CD14-positive monocyte (primary cell): ENCODE measurements at regions not wholly inside any gene's neighbourhood (a gene's known extent, or its start where the extent isn't known, plus 50 kb on each side); places are given as distances from the start of the nearest gene placed in this dataset.

ENCODE experiments used
- DNase-seq, 3 donors: peaks; one replicate each; pipeline ENCODE4 v3.0.0-alpha.2; 2011 to 2022
- H2AFZ ChIP-seq: 2 replicates; pipeline ENCODE4 v1.6.0; 2012; ENCODE audit warnings: mild to moderate bottlenecking, low read depth, low read length, inconsistent platforms; ENCODE audit not compliant: insufficient read depth, poor library complexity, severe bottlenecking
- H3K27ac ChIP-seq, 2 donors: 1 replicate in 1 of 2; 2 replicates in 1 of 2; pipeline ENCODE4 v1.5.1; 2012 to 2013; ENCODE audit warnings: low read length in 2 of 2, control low read depth in 1 of 2, inconsistent platforms in 1 of 2, low read depth in 1 of 2, mild to moderate bottlenecking in 1 of 2
- H3K27me3 ChIP-seq, 2 donors: one replicate each; pipeline versions ENCODE4 v1.6.0 to v1.6.1; 2011 to 2013; ENCODE audit warnings: low read length in 2 of 2; ENCODE audit not compliant: control insufficient read depth in 2 of 2, insufficient read depth in 2 of 2
- H3K36me3 ChIP-seq, 2 donors: replicated peaks in 1 of 2; 1 replicate in 1 of 2; 2 replicates in 1 of 2; pipeline versions ENCODE4 v1.5.1 to v1.6.1; 2012 to 2013; ENCODE audit warnings: low read length in 2 of 2, control low read depth in 1 of 2, inconsistent platforms in 1 of 2, mild to moderate bottlenecking in 1 of 2; ENCODE audit not compliant: insufficient read depth in 2 of 2, control insufficient read depth in 1 of 2
- H3K4me1 ChIP-seq, 2 donors: 1 replicate in 1 of 2; 2 replicates in 1 of 2; pipeline versions ENCODE4 v1.5.1 to v1.6.1; 2012 to 2013; ENCODE audit warnings: low read length in 2 of 2, control low read depth in 1 of 2, inconsistent platforms in 1 of 2, mild to moderate bottlenecking in 1 of 2, moderate library complexity in 1 of 2; ENCODE audit not compliant: insufficient read depth in 2 of 2, control insufficient read depth in 1 of 2
- H3K4me2 ChIP-seq: replicated peaks from 2 replicates; pipeline ENCODE3; 2012; ENCODE audit warnings: low read length, moderate library complexity, mild to moderate bottlenecking; ENCODE audit not compliant: poor library complexity, severe bottlenecking; ENCODE audit errors: extremely low read depth
- H3K4me3 ChIP-seq, 3 experiments: fragments of 200-600 bp in 1 of 3; sonication (generic) in 1 of 3; replicated peaks in 1 of 3; 1 replicate in 2 of 3; 2 replicates in 1 of 3; pipeline ENCODE4 v1.5.1; 2011 to 2013; ENCODE audit warnings: low read length in 3 of 3, mild to moderate bottlenecking in 3 of 3, control low read depth in 2 of 3, low read depth in 2 of 3, inconsistent platforms in 1 of 3, moderate library complexity in 1 of 3
- H3K79me2 ChIP-seq: 2 replicates; pipeline ENCODE4 v1.6.0; 2012; ENCODE audit warnings: mild to moderate bottlenecking, control low read depth, inconsistent platforms, low read length, moderate library complexity; ENCODE audit not compliant: insufficient read depth
- H3K9ac ChIP-seq: 2 replicates; pipeline ENCODE4 v1.6.0; 2017; ENCODE audit warnings: low read length, mild to moderate bottlenecking; ENCODE audit not compliant: insufficient read depth, poor library complexity, severe bottlenecking
- H3K9me3 ChIP-seq, 2 donors: replicated peaks in 1 of 2; 1 replicate in 1 of 2; 2 replicates in 1 of 2; pipeline versions ENCODE4 v1.5.1 to v1.6.1; 2012 to 2013; ENCODE audit warnings: low read length in 2 of 2, control low read depth in 1 of 2; ENCODE audit not compliant: control insufficient read depth in 1 of 2, insufficient read depth in 1 of 2
- H4K20me1 ChIP-seq: 2 replicates; pipeline ENCODE4 v1.6.0; 2012; ENCODE audit warnings: mild to moderate bottlenecking, low read length, control low read depth, moderate library complexity; ENCODE audit not compliant: insufficient read depth
- H3K27ac Mint-ChIP-seq, 7 donors: one replicate each; pipeline ENCODE4 v1.8.0; 2020; ENCODE audit warnings: mild to moderate bottlenecking in 7 of 7, mixed read lengths in 7 of 7, moderate library complexity in 6 of 7, inconsistent platforms in 2 of 7
- H3K27me3 Mint-ChIP-seq, 3 donors: one replicate each; pipeline ENCODE4 v1.8.0; 2021 to 2022; ENCODE audit warnings: low read depth in 3 of 3, mild to moderate bottlenecking in 3 of 3, mixed read lengths in 3 of 3, moderate library complexity in 3 of 3, inconsistent platforms in 1 of 3
- H3K36me3 Mint-ChIP-seq, 2 donors: one replicate each; pipeline ENCODE4 v1.8.0; 2020; ENCODE audit warnings: mixed read lengths in 2 of 2, inconsistent platforms in 1 of 2, mild to moderate bottlenecking in 1 of 2
- H3K4me1 Mint-ChIP-seq: one replicate; pipeline ENCODE4 v1.8.0; 2020; ENCODE audit warnings: mild to moderate bottlenecking, mixed read lengths
- H3K4me3 Mint-ChIP-seq, 2 donors: one replicate each; pipeline ENCODE4 v1.8.0; 2020; ENCODE audit warnings: mild to moderate bottlenecking in 2 of 2, mixed read lengths in 2 of 2, moderate library complexity in 1 of 2
- H3K9me3 Mint-ChIP-seq, 7 donors: one replicate each; pipeline ENCODE4 v1.8.0; 2020 to 2022; ENCODE audit warnings: mixed read lengths in 7 of 7, mild to moderate bottlenecking in 6 of 7, moderate library complexity in 6 of 7, inconsistent platforms in 2 of 7
- WGBS: methylation state at CpG from one replicate; pipeline ENCODE4 v1.1.5; 2013; ENCODE audit warnings: missing lambda C conversion rate; ENCODE audit not compliant: insufficient coverage; 5-methylcytosine and 5-hydroxymethylcytosine counted together
- intact Hi-C, 2 donors: fragments of 100-400 bp; cut with micrococcal nuclease; formaldehyde crosslinking; loops; one replicate each; pipeline versions ENCODE4 v1.15.0 to v1.15.1; 2023
- TF ChIP-seq, protein P1 (sequence below): fragments of 200-600 bp; IDR thresholded peaks from one replicate; pipeline ENCODE4 v1.8.0; 2022; ENCODE audit warnings: antibody characterized with exemption, mild to moderate bottlenecking

DNA sequence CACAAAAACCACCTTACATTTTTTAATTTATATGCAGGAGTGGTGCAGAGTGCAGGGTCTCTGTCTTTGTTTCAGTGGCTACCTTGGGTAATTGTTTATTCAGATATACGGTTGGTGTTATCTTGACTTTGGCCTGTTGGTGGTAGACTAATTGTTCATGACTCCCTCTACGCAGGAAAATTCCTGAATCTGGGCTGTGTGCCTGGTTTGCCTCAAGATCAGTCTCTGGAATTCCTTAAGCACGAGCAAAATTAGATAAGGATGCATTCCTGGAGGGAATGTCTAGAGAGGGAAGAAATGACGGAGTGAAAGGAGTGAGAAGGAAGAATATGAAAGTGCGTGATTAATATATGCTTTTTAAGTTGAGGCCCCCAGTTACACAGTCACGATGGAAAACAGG is 576.9 kb upstream of the PCDH10 start:
- H3K79me2 ChIP-seq: no peaks in the 10 kb centered on the region
- H3K4me3 Mint-ChIP-seq: no peak overlapping the region

DNA sequence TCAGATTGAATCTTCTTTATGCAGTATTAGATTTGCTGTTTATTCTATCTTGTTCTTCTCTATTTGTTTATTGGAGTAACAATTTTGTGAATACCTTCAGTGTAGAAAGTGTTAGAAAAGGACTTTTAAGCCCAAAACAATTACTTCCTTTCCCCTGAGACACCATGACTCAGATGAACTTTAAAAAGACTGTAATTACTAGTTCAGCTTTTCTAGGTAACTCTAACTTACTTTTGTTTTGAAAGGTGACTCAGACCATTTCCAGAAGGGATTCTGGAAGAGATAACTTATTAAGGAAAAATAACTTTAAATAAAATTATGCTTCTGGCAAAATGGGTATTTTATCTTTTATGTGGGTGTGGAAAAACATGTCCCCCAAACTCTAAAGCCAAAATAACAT is 561.5 kb upstream of the PCDH10 start:
- Histone ChIP-seq H3K4me1 (no peaks in the 10 kb centered on the region), H4K20me1 (no peaks in the 10 kb centered on the region), H3K9me3 (peaks cover 0 to 6% of the 10 kb centered on the region in 2 donors), H3K9ac (no peak overlapping the region), H3K27me3 (no peaks in the 10 kb centered on the region), H3K27ac (no peak overlapping the region), H2AFZ (no peak overlapping the region), H3K36me3 (no peaks in the 10 kb centered on the region), H3K4me3 (no peak overlapping the region), H3K4me2 (no peak overlapping the region), H3K79me2 (no peaks in the 10 kb centered on the region)
- intact Hi-C loops: no loop called here
- Mint-ChIP-seq H3K27ac (no peak overlapping the region), H3K36me3 (no peaks in the 10 kb centered on the region), H3K4me1 (no peaks in the 10 kb centered on the region), H3K27me3 (no peaks in the 10 kb centered on the region), H3K9me3 (peaks cover 0 to 6% (median 0%) of the 10 kb centered on the region in 7 donors), H3K4me3 (no peak overlapping the region)
- TF ChIP-seq, protein P1, sequence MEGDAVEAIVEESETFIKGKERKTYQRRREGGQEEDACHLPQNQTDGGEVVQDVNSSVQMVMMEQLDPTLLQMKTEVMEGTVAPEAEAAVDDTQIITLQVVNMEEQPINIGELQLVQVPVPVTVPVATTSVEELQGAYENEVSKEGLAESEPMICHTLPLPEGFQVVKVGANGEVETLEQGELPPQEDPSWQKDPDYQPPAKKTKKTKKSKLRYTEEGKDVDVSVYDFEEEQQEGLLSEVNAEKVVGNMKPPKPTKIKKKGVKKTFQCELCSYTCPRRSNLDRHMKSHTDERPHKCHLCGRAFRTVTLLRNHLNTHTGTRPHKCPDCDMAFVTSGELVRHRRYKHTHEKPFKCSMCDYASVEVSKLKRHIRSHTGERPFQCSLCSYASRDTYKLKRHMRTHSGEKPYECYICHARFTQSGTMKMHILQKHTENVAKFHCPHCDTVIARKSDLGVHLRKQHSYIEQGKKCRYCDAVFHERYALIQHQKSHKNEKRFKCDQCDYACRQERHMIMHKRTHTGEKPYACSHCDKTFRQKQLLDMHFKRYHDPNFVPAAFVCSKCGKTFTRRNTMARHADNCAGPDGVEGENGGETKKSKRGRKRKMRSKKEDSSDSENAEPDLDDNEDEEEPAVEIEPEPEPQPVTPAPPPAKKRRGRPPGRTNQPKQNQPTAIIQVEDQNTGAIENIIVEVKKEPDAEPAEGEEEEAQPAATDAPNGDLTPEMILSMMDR: no peak
- DNase-seq: no peak

More for the DNA sequence above, 576.9 kb upstream of the PCDH10 start:
- no peak for DNase-seq
- H3K27ac Mint-ChIP-seq: no peak overlapping the region
- H3K9me3 Mint-ChIP-seq: peaks cover 0 to 2% (median 0%) of the 10 kb centered on the region in 7 donors
- Histone ChIP-seq H3K27me3 (no peaks in the 10 kb centered on the region), H4K20me1 (no peaks in the 10 kb centered on the region), H3K4me1 (no peaks in the 10 kb centered on the region), H3K9me3 (no peaks in the 10 kb centered on the region), H3K9ac (no peak overlapping the region), H3K4me2 (no peak overlapping the region), H3K36me3 (no peaks in the 10 kb centered on the region), H3K27ac (no peak overlapping the region), H2AFZ (no peak overlapping the region), H3K4me3 (no peak overlapping the region)
- intact Hi-C loops: no loop called here
- TF ChIP-seq, protein P1: no peak
- H3K4me1 Mint-ChIP-seq: no peaks in the 10 kb centered on the region
- 86% methylated on average over 2 of the region's 6 CpGs for WGBS
- H3K36me3 Mint-ChIP-seq: no peaks in the 10 kb centered on the region
- H3K27me3 Mint-ChIP-seq: no peaks in the 10 kb centered on the region
